HG02885 (cell line): ENCODE measurements at regions not wholly inside any gene's neighbourhood (a gene's known extent, or its start where the extent isn't known, plus 50 kb on each side); places are given as distances from the start of the nearest gene placed in this dataset.

Source experiments
- ATAC-seq: cut with Tn5 transposase; IDR thresholded peaks from one replicate; pipeline ENCODE4 v1.9.1; 2021; ENCODE audit warnings: mild to moderate bottlenecking; ENCODE audit not compliant: unreplicated experiment, poor library complexity

GRCh38 chr5:58261605-58262004 lies 198.3 kb downstream of the PLK2 start:
- no peak for ATAC-seq

GRCh38 chr5:58260243-58260642 lies 199.6 kb downstream of the PLK2 start:
- ATAC-seq = no peak

GRCh38 chr5:58259685-58260152 lies 200.2 kb downstream of the PLK2 start:
- ATAC-seq = no peak

DNA sequence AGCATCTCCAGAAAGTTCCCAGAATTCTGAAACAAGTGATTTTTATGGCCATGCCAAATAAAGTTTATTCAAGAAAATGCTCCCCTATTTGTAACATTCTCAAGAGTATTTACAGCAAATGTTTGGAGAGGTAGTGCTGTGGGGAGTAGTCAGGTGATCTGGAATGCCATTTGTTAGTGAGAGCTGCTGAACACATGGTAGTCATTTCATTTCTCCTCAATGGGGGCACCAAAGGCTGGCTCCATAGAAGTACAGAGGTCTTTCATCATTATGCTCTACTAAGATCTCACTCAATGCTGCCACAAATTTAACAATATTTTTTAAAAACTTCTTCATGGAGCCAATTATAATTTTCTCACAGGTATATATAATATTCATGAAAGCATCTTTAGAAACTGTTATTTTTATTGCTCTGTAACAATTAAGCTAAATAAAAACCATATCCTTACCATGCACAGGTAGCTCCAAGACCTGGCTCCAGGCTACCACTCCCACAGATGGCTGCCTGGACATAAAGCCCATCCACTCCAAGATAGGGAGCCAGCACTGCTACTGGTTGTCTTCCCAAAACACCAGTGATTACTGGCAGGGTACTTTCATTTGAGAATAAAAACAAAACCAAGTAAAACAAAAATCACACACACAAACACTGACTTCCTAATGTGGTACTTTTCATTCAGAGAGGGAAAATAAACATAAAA lies 200.8 kb downstream of the PLK2 start:
- ATAC-seq = no peak

- ATAC-seq = no peak
These were observed 203.9 kb downstream of the PLK2 start for GRCh38 chr5:58255970-58256369.

DNA sequence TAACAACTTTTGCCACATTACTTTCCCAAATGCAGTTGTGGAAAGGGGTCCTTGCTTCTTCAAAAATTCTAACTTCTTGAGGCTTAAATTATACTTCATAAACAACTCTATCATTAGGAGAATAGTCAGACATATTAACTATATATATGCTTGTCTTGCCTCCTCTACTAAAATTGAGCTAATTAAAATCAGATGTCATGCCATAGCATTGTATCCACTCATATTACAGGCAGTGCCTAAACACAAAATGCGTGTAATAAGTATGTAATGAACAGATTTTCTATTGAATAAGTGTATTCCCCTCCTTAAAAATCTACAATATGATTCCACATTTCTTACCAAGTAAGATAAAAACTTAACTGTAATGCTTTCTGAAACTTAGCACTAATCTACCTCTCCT lies 204.5 kb downstream of the PLK2 start:
- ATAC-seq = no peak

GRCh38 chr5:58248221-58248620 lies 211.7 kb downstream of the PLK2 start:
- ATAC-seq = no peak

- no peak for ATAC-seq
These were observed 213.4 kb downstream of the PLK2 start for GRCh38 chr5:58246461-58246944.

GRCh38 chr5:58245476-58245840 lies 214.4 kb downstream of the PLK2 start:
- ATAC-seq = no peak

- ATAC-seq = no peak
These were observed 214.9 kb downstream of the PLK2 start for GRCh38 chr5:58244819-58245475.

GRCh38 chr5:58241389-58241788 lies 218.5 kb downstream of the PLK2 start:
- no peak for ATAC-seq

GRCh38 chr5:58240322-58240721 lies 219.6 kb downstream of the PLK2 start:
- ATAC-seq = no peak

DNA sequence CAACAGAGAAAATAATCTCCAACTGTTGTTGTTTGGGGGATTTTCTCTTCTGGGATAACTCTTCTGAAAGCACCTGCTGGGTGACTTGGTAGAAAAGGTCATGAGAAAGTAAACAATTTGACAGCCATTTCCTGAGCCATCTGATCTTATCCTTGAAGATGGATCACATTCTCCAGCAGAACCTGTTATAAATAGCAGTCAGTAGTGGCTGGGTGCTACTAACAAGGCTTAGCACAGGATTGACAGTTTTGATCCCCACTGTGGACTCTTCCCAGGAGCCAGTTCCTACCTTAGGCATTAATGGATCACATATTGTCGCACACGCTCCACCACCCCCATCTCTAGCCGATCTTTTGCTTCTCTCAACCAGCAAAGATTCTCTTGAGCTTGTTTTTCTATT lies 220.2 kb downstream of the PLK2 start:
- ATAC-seq = no peak

DNA sequence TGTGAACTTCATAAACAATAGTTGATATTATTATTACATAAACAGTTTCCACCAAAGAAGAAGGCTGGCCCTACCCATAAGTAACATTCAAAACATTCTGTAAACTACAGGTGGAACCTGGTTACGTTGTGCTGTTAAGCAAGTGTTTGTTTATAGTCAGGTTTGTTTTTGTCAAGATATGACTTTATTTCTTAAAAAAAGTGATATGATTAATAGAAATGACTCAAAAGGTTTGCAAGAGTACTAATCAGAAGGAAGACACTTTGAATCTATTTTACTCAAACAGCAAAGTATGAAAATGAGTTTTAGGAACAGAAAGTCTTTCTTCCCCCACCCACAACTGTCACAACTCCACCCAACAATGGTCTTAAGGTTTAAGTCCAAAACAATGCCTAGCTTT lies 220.8 kb downstream of the PLK2 start:
- ATAC-seq = peak; percentile 82

- ATAC-seq = no peak
These were observed 223.4 kb downstream of the PLK2 start for GRCh38 chr5:58236498-58236897.

DNA sequence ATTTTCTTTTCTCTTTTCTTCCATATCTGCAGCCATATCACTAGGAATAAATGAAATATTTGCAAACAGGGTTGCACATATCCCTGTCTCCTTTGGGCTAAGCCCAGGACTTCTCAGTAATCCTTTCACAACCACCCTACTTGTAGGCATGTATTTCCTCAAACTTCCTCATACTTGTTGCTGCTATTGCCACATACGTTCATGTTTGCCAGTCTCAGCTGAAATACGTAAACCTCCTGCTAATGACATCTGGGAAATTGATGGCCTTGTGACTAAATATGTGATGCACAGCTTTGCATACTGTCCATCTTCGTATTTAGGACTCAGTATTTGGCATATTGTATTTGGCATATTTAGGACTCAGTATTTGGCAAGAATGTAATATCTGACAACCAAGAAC lies 224.6 kb downstream of the PLK2 start:
- no peak for ATAC-seq

GRCh38 chr5:58232130-58232529 lies 227.8 kb downstream of the PLK2 start:
- ATAC-seq = no peak

- ATAC-seq = no peak
These were observed 228.8 kb downstream of the PLK2 start for GRCh38 chr5:58231041-58231440.

DNA sequence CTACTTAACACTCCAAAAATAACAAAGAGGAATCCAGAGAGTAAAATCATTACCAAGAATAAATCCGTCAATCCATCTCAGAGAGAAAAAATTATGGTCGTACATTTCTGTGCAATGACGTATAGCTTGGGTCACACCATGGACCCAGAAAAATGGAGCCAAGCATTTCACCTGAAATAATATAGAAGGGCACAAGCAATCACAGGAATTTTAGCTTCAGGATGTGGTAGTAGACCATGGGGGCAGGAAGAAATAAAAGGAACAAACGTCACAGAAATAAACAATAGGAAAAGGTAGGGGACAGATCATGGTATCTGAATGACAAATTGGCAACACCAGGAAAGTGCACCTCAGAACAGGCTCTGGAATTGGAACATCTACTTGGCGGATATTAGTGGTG lies 231.0 kb downstream of the PLK2 start:
- no peak for ATAC-seq

DNA sequence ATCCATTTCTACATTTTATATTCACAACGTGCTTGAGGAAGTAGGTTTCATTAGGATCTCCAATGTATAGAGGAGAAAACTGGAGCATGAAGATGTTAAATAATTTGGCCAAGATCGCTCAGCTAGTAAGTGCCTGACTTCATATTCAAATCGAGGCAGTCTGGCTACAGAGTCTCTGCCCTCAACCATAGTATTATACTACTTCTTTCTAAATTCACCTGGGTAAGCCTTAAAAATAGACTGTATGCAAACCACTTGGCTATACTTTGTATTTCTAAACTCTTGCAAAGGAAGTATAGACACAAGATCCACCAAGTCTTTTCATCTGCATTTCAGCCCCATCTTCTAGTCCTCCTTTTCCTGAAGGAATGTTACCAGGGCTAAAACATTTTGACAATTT lies 232.0 kb downstream of the PLK2 start:
- no peak for ATAC-seq

- no peak for ATAC-seq
These were observed 235.2 kb downstream of the PLK2 start for GRCh38 chr5:58224661-58225060.

DNA sequence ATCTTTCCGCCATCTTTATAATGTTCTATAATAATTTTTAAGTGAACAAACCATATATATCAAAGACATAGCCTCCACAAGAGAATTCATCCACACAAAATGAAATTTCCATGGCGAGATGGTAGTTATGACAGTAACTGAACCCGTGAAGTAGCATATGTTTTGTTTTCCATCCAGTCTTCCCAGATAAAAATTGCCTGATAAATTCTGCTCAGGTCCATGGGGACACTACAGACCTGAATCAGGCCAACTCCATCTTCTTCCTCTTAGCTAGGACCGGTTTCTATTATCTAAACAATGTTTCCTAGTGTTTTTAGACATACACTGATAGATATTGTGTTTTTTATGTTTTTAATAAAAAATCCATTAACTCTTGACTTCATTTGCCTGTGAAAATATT lies 235.7 kb downstream of the PLK2 start:
- ATAC-seq = no peak
